ENCODE measurements at regions not wholly inside any gene's neighbourhood (a gene's known extent, or its start where the extent isn't known, plus 50 kb on each side); places are given as distances from the start of the nearest gene placed in this dataset.
A peak's percentile ranks its signal among the peaks of the same experiment; 100 is the strongest.

DNA sequence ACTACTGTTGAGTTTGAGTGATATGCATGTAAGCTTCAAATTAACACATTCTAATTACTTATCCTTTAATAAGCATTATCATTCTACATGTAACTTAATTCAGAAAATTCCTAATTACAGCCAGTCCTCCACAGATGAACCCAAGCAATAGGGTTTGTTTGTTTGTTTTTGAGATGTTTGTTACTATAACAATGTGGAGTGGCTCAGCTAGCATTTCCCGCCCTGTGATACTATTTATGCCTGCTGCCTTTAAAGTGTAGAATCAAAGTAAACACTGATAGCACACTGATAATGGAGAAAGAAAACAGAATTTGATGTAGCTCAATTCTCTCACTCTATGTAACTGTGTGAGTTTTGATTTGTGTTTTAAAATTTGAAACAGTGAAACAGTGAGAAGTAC is 105.1 kb upstream of the IGF1R start:
- FAIRE-seq (peak; percentile 72), DNase-seq (ENCODE audit: low read depth in 1 of 2, low spot score in 1 of 2) (no peak), ATAC-seq (no peak)
- POLR2A ChIA-PET, result no interaction called here
- peak; percentile 7; the same call in 1 of the 2 replicates for TF ChIP-seq RNF2 (IDR thresholded peaks at IDR 0.05; ENCODE audit: borderline replicate concordance, low read depth)
- no peak for TF ChIP-seq SREBF2 (IDR thresholded peaks at IDR 0.05)
- H3K4me2 ChIP-seq, result no peak overlapping the region
- 55% methylated on average over 1 of the region's 1 CpG for WGBS (ENCODE audit: missing lambda C conversion rate)
- H3K9me3 ChIP-seq, result 0 out of 3 replicates have a peak, but pooled peaks cover 5% of the 10 kb centered on the region
- H3K27ac ChIP-seq, result no peak overlapping the region
- CTCF ChIA-PET, result interaction anchor here (1.1 to 1.8 kb wide), 5 partner anchors 20 to 533 kb away, joined by 3 to 7 read pairs (median 4); no protein-coding TSS in a partner anchor
- 0 out of 3 replicates have a peak, but pooled peaks cover 3% of the 10 kb centered on the region for H3K4me1 ChIP-seq
- no peak overlapping the region for H3K4me3 ChIP-seq

DNA sequence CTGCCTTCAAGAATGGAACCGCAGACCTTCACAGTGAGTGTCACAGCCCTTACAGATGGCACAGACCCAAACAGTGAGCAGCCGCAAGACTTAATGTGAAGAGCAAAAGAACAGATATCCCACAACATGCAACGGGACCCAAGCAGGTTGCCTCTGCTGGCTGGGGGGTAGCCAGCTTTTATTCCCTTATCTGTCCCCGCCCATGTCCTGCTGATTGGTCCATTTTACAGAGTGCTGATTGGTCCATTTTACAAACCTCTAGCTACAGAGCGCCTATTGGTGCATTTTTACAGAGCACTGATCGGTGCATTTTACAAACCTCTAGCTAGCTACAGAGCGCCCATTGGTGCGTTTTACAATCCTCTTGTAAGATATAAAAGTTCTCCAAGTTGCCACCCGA is 102.0 kb upstream of the IGF1R start:
- ChIA-PET CTCF (interaction anchor here (1.0 to 3.6 kb wide), 7 partner anchors 11 to 530 kb away, joined by 3 to 19 read pairs (median 3); no protein-coding TSS in a partner anchor), POLR2A (no interaction called here)
- Histone ChIP-seq H3K4me3 (no peak overlapping the region), H3K4me1 (peaks cover 7% of the 10 kb centered on the region; the same call in 2 of the 3 replicates), H3K27ac (no peak overlapping the region), H3K9me3 (no peaks in the 10 kb centered on the region), H3K4me2 (no peak overlapping the region)
- ATAC-seq (no peak), FAIRE-seq (no peak), DNase-seq (ENCODE audit: low read depth in 1 of 2, low spot score in 1 of 2) (no peak)
- 77% methylated on average over 9 of the region's 9 CpGs for WGBS (ENCODE audit: missing lambda C conversion rate)
- TF ChIP-seq TFCP2L1 (CRISPR knock-in tag; IDR thresholded peaks at IDR 0.05) (no peak), FOXS1 (CRISPR knock-in tag; IDR thresholded peaks at IDR 0.05) (no peak), HOXB13 (CRISPR knock-in tag; IDR thresholded peaks at IDR 0.05; ENCODE audit: low read depth) (no peak), ZNF302 (CRISPR knock-in tag; IDR thresholded peaks at IDR 0.05) (no peak), EHMT2 (IDR thresholded peaks at IDR 0.05; ENCODE audit: low read depth) (no peak)
- TF ChIP-seq, protein P1, sequence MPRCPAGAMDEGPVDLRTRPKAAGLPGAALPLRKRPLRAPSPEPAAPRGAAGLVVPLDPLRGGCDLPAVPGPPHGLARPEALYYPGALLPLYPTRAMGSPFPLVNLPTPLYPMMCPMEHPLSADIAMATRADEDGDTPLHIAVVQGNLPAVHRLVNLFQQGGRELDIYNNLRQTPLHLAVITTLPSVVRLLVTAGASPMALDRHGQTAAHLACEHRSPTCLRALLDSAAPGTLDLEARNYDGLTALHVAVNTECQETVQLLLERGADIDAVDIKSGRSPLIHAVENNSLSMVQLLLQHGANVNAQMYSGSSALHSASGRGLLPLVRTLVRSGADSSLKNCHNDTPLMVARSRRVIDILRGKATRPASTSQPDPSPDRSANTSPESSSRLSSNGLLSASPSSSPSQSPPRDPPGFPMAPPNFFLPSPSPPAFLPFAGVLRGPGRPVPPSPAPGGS (IDR thresholded peaks at IDR 0.05), result no peak

DNA sequence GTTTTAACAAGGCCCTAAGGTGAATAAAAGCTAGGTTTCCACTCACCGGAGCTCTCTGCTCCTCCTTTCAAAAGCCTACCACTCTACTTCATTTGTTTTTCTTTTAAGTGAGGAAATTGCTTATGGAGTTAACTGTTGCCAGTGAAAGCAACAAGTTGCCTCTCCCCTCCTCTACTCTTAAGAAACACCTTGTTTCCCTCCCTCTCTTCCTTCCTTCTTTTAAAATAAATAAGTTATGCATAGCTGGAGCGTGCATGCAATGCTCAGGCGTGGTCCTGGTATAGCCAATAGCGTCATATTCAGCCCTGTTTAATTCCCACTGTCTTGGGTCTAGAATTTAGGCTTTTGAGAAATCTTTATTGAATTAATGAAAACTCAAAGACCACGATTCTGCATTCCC is 101.1 kb upstream of the IGF1R start:
- no peaks in the 10 kb centered on the region for H3K9me3 ChIP-seq
- CTCF ChIA-PET, result interaction anchor here (0.7 to 3.6 kb wide), 11 partner anchors 9 to 554 kb away, joined by 3 to 19 read pairs (median 3); no protein-coding TSS in a partner anchor
- ATAC-seq (no peak), DNase-seq (ENCODE audit: low read depth in 1 of 2, low spot score in 1 of 2) (no peak), FAIRE-seq (no peak)
- H3K4me1 ChIP-seq, result peaks cover 7% of the 10 kb centered on the region; the same call in 2 of the 3 replicates
- peak overlapping the region; percentile 85 for H3K4me2 ChIP-seq
- POLR2A ChIA-PET, result no interaction called here
- 81% methylated on average over 5 of the region's 5 CpGs for WGBS (ENCODE audit: missing lambda C conversion rate)
- H3K4me3 ChIP-seq, result no peak overlapping the region; the same call in 2 of the 3 replicates
- H3K27ac ChIP-seq, result no peak overlapping the region
- TF ChIP-seq, protein P2, sequence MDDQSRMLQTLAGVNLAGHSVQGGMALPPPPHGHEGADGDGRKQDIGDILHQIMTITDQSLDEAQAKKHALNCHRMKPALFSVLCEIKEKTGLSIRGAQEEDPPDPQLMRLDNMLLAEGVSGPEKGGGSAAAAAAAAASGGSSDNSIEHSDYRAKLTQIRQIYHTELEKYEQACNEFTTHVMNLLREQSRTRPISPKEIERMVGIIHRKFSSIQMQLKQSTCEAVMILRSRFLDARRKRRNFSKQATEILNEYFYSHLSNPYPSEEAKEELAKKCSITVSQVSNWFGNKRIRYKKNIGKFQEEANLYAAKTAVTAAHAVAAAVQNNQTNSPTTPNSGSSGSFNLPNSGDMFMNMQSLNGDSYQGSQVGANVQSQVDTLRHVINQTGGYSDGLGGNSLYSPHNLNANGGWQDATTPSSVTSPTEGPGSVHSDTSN (IDR thresholded peaks at IDR 0.05), result no peak
- TF ChIP-seq MAZ (IDR thresholded peaks at IDR 0.05; ENCODE audit: borderline replicate concordance, low read depth, low read length), result no peak
- no peak for TF ChIP-seq RNF2 (IDR thresholded peaks at IDR 0.05; ENCODE audit: borderline replicate concordance, low read depth)
- TF ChIP-seq NPAS2 (CRISPR knock-in tag; IDR thresholded peaks at IDR 0.05; ENCODE audit: borderline replicate concordance), result no peak
- TF ChIP-seq EHF (CRISPR knock-in tag; IDR thresholded peaks at IDR 0.05), result no peak
- TF ChIP-seq ZSCAN20 (CRISPR knock-in tag; IDR thresholded peaks at IDR 0.05), result no peak
- TF ChIP-seq, protein P3, sequence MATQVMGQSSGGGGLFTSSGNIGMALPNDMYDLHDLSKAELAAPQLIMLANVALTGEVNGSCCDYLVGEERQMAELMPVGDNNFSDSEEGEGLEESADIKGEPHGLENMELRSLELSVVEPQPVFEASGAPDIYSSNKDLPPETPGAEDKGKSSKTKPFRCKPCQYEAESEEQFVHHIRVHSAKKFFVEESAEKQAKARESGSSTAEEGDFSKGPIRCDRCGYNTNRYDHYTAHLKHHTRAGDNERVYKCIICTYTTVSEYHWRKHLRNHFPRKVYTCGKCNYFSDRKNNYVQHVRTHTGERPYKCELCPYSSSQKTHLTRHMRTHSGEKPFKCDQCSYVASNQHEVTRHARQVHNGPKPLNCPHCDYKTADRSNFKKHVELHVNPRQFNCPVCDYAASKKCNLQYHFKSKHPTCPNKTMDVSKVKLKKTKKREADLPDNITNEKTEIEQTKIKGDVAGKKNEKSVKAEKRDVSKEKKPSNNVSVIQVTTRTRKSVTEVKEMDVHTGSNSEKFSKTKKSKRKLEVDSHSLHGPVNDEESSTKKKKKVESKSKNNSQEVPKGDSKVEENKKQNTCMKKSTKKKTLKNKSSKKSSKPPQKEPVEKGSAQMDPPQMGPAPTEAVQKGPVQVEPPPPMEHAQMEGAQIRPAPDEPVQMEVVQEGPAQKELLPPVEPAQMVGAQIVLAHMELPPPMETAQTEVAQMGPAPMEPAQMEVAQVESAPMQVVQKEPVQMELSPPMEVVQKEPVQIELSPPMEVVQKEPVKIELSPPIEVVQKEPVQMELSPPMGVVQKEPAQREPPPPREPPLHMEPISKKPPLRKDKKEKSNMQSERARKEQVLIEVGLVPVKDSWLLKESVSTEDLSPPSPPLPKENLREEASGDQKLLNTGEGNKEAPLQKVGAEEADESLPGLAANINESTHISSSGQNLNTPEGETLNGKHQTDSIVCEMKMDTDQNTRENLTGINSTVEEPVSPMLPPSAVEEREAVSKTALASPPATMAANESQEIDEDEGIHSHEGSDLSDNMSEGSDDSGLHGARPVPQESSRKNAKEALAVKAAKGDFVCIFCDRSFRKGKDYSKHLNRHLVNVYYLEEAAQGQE (IDR thresholded peaks at IDR 0.05), result no peak
- no peak for TF ChIP-seq JUNB (IDR thresholded peaks at IDR 0.05)
- TF ChIP-seq FOSB (CRISPR knock-in tag; IDR thresholded peaks at IDR 0.05), result no peak
- TF ChIP-seq JUN (IDR thresholded peaks at IDR 0.05), result no peak
- TF ChIP-seq HDAC2 (IDR thresholded peaks at IDR 0.05), result no peak
- no peak for TF ChIP-seq TFCP2L1 (CRISPR knock-in tag; IDR thresholded peaks at IDR 0.05)
- TF ChIP-seq NFE2L2 (conservative IDR thresholded peaks at IDR 0.05; ENCODE audit: low read length), result no peak

All from A549 (cell line).